ENCODE measurements at regions not wholly inside any gene's neighbourhood (a gene's known extent, or its start where the extent isn't known, plus 50 kb on each side); places are given as distances from the start of the nearest gene placed in this dataset.
"Not testable (repeated sequence)": the region's sequence is repeated elsewhere in the genome, so short reads cannot be mapped to it uniquely, and the experiment has no call there.

DNA sequence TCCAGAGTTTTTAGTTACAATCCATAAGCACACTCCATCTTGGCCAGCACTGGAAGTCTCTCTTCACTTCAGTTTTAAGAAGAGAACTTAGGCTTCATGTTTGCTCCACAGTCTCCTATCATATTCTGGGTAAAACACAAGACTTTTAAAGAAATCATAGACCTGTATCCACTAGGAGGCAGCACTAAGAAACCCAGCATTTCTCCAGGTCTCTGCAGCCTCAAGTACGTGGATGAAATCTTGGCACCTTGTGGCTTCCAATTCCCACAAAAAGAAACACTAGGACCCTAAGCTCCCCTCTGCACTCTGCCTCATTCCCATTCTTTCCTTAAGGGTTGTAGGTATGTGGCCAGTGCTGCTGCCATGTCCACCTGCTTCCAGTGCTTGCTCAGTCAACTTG lies 367.3 kb upstream of the CASK start:
- DNase-seq (ENCODE audit: low spot score in 2 of 2) = no peak
- H3K4me3 ChIP-seq (ENCODE audit: low read depth, poor library complexity, severe bottlenecking) = no peak overlapping the region
- WGBS, 2 donors = 22 to 38% methylated on average over 1 of the region's 1 CpG
- intact Hi-C loops (cut with DNase I; ENCODE audit: low total_unique reads) = no loop called here
- no peak for TF ChIP-seq POLR2A (IDR thresholded peaks at IDR 0.05)
- TF ChIP-seq, protein P1, sequence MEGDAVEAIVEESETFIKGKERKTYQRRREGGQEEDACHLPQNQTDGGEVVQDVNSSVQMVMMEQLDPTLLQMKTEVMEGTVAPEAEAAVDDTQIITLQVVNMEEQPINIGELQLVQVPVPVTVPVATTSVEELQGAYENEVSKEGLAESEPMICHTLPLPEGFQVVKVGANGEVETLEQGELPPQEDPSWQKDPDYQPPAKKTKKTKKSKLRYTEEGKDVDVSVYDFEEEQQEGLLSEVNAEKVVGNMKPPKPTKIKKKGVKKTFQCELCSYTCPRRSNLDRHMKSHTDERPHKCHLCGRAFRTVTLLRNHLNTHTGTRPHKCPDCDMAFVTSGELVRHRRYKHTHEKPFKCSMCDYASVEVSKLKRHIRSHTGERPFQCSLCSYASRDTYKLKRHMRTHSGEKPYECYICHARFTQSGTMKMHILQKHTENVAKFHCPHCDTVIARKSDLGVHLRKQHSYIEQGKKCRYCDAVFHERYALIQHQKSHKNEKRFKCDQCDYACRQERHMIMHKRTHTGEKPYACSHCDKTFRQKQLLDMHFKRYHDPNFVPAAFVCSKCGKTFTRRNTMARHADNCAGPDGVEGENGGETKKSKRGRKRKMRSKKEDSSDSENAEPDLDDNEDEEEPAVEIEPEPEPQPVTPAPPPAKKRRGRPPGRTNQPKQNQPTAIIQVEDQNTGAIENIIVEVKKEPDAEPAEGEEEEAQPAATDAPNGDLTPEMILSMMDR (IDR thresholded peaks at IDR 0.05) = no peak

DNA sequence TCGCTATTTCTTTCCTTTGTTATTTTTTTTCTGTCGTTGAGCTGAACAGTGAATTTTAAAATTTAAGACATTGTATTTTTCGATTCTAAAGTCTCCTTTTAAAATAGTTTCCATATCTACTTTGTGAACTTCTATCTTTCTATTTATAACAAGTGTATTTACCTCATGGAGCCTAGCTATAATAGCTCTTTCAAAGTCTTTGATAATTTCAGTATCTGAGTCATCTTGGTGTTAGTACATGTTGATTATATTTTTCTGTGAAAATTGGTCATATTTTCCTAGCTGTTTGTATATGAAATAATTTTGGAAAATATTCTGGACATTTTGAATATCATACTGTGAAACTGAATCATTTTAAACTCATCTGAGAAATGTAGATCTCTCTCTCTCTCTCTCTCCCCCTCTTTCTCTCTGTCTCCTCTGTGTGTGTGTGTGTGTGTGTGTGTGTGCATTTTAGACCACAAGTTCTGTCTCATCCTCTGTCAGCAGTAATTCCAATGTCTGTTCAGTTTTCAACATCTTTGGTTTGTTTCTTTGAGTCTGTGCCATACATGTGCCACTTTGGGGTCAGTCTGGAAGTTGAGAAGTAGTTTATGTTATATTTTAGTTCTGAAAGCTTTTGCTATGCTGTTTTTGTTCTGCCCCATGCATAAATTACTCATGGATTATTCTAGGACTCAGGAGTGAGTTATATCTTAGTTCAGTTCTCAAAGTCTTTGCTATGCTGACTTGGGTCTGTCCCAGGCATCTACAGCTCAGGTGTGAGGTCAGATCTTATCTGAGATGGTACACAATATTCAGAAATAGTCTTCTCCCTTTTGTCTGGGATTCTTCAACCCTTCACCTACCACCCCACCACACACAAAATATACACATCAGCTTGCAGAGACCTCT lies 366.4 kb upstream of the CASK start:
- DNase-seq (ENCODE audit: low spot score in 2 of 2) = no peak
- WGBS, 2 donors = 71 to 90% methylated on average over 3 of the region's 3 CpGs
- intact Hi-C loops (cut with DNase I; ENCODE audit: low total_unique reads) = no loop called here
- no peak overlapping the region for H3K4me3 ChIP-seq (ENCODE audit: low read depth, poor library complexity, severe bottlenecking)
- TF ChIP-seq POLR2A (IDR thresholded peaks at IDR 0.05) = no peak
- TF ChIP-seq, protein P1 (IDR thresholded peaks at IDR 0.05) = no peak

DNA sequence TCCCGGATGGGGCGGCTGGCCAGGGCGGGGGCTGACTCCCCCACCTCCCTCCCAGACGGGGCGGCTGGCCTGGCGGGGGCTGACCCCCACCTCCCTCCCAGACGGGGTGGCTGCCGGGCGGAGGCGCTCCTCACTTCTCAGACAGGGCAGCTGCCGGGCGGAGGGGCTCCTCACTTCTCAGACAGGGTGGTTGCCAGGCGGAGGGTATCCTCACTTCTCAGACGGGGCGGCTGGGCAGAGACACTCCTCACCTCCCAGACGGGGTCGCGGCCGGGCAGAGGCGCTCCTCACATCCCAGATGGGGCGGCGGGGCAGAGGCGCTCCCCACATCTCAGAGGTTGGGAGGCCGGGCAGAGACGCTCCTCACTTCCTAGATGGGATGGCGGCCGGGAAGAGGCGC lies 362.3 kb upstream of the CASK start:
- H3K4me3 ChIP-seq (ENCODE audit: low read depth, poor library complexity, severe bottlenecking); DNase-seq (ENCODE audit: low spot score in 2 of 2); intact Hi-C loops (cut with DNase I; ENCODE audit: low total_unique reads): not testable (repeated sequence)
- 99% methylated on average over 19 of the region's 28 CpGs; no CpG with 5 or more reads in 1 of the 2 donors for WGBS, 2 donors

DNA sequence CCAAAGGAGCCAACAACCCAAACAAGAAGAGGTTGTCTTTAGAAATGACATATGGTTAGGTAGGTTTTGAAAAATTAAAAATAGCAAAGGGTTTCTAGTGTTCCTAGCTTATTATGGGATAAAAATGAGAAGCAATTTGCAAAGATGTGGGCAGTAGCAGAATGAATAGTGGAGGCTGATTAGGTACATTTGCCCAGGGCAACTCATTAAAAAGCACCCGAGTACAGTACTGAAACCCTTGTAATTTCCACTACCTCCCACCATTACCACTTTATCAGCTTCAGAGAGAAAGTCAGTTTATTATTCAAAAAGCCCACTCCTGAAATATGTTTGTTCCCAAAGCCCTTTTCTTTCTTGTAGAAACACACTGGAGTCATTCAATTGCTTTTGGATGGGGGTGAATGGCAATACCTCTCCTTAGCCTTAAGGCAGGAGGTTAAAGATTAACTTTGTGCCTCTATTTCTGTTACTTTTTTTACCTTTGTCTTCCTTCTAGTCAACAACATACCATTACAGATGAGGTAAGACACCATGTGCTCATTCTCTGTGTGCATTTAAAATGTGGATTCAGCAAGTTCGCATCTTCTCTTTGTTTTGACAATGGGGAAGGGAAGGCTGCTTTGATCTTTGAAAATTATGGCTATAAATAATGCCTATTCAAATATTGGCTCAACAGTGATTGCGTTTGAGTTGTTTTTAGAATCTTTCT lies 353.8 kb upstream of the CASK start:
- 69 to 71% methylated on average over 3 of the region's 3 CpGs for WGBS, 2 donors

DNA sequence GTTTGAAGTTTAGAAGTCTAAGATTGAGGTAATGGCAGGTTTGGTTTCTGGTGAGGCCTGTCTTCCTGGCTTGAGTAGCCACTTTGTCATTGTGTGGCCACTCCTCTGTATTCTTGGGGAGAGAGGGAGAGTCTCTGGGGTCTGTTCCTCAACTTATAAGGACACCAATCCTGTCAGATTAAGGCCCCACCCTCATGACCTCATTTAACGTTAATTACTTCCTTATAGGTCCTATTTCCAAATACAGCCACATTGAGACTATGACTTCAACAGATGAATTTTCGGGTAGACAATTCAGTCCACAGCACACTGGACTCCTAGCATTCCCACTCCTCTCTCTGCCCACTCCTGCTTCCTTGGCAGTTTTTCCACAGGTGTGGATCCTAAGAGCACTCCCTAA lies 350.8 kb upstream of the CASK start:
- no peak overlapping the region for H3K4me3 ChIP-seq (ENCODE audit: low read depth, poor library complexity, severe bottlenecking)
- intact Hi-C loops (cut with DNase I; ENCODE audit: low total_unique reads) = no loop called here
- 77 to 95% methylated on average over 2 of the region's 2 CpGs for WGBS, 2 donors
- TF ChIP-seq, protein P1 (IDR thresholded peaks at IDR 0.05) = no peak
- TF ChIP-seq POLR2A (IDR thresholded peaks at IDR 0.05) = no peak
- no peak for DNase-seq (ENCODE audit: low spot score in 2 of 2)

More for the DNA sequence above, 353.8 kb upstream of the CASK start:
- H3K4me3 ChIP-seq (ENCODE audit: low read depth, poor library complexity, severe bottlenecking) = no peak overlapping the region
- DNase-seq (ENCODE audit: low spot score in 2 of 2) = no peak
- TF ChIP-seq, protein P1 (IDR thresholded peaks at IDR 0.05) = no peak
- no peak for TF ChIP-seq POLR2A (IDR thresholded peaks at IDR 0.05)
- intact Hi-C loops (cut with DNase I; ENCODE audit: low total_unique reads) = no loop called here

DNA sequence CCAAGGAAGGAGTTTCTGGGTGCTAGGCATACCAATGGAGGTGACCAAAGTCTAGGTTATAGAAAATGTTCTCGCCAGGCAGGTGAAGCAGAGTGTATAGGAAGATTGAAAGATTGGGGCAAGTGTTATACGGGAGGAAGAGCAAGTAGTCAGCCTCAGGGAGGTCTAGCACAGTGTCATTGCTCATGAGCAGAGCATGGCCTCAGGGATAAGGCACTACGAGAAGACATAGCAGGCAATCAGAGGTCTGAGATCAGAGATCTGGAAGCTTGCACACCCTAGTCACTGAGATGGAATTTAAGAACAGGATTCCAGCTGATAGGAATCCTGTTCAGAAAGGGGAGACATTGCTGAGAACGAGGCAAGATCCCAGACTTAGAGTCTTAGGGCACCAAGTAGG lies 350.0 kb upstream of the CASK start:
- whole genome bisulfite sequencing, 2 donors = 66 to 82% methylated on average over 4 of the region's 4 CpGs
- intact Hi-C loops (cut with DNase I; ENCODE audit: low total_unique reads) = no loop called here

More for the DNA sequence above, 350.0 kb upstream of the CASK start:
- TF ChIP-seq POLR2A (IDR thresholded peaks at IDR 0.05) = no peak
- TF ChIP-seq, protein P1 (IDR thresholded peaks at IDR 0.05) = no peak
- no peak overlapping the region for H3K4me3 ChIP-seq (ENCODE audit: low read depth, poor library complexity, severe bottlenecking)
- DNase-seq (ENCODE audit: low spot score in 2 of 2) = no peak

All from lower leg skin (tissue), 4 donors.